ENCODE measurements at regions not wholly inside any gene's neighbourhood (a gene's known extent, or its start where the extent isn't known, plus 50 kb on each side); places are given as distances from the start of the nearest gene placed in this dataset.

DNA sequence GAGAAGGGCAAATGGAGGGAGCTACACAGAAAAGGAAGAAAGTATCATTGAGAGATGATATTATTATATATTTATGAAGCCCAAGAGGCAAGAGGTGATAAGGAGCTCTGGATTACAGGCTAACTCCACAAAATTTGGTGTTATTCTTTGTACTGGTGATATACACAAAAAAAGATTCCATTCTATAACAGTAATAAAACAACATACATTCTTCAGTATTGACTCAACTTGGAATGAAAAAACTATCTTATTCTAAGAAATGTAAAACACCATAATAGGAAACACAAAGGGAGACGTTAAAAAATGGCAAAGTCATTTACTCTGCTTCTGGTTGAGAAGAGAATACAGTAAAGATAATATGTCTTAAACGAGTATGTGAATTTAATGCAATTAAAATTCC lies 99.4 kb downstream of the TEX35 start:
- Histone ChIP-seq H3K79me2 (ENCODE audit: low read depth) (no peaks in the 10 kb centered on the region), H3K4me1 (no peaks in the 10 kb centered on the region), H4K20me1 (ENCODE audit: low read depth) (no peaks in the 10 kb centered on the region), H3K4me2 (no peak overlapping the region), H3K27ac (no peak overlapping the region), H3K9ac (no peak overlapping the region), H3K36me3 (no peaks in the 10 kb centered on the region), H3K4me3 (no peak overlapping the region), H3F3A (ENCODE audit: low read depth) (no peaks in the 10 kb centered on the region), H3K27me3 (no peaks in the 10 kb centered on the region), H3K9me3 (ENCODE audit: low read depth) (no peaks in the 10 kb centered on the region), H2AFZ (replicated peaks) (no peak overlapping the region)
- Mint-ChIP-seq H3K9me3 (peaks cover 5% of the 10 kb centered on the region), H3K27ac (no peak overlapping the region), H3K4me3 (no peak overlapping the region), H3K4me1 (peaks cover 2% of the 10 kb centered on the region), H3K36me3 (peaks cover 2% of the 10 kb centered on the region), H3K27me3 (ENCODE audit: insufficient read depth, low read depth) (peaks cover 2% of the 10 kb centered on the region)
- no peak for DNase-seq (ENCODE audit: low spot score)
- TF ChIP-seq EZH2phosphoT487 (IDR thresholded peaks at IDR 0.05) (no peak), EZH2 (IDR thresholded peaks at IDR 0.05) (no peak)
- TF ChIP-seq, protein P1, sequence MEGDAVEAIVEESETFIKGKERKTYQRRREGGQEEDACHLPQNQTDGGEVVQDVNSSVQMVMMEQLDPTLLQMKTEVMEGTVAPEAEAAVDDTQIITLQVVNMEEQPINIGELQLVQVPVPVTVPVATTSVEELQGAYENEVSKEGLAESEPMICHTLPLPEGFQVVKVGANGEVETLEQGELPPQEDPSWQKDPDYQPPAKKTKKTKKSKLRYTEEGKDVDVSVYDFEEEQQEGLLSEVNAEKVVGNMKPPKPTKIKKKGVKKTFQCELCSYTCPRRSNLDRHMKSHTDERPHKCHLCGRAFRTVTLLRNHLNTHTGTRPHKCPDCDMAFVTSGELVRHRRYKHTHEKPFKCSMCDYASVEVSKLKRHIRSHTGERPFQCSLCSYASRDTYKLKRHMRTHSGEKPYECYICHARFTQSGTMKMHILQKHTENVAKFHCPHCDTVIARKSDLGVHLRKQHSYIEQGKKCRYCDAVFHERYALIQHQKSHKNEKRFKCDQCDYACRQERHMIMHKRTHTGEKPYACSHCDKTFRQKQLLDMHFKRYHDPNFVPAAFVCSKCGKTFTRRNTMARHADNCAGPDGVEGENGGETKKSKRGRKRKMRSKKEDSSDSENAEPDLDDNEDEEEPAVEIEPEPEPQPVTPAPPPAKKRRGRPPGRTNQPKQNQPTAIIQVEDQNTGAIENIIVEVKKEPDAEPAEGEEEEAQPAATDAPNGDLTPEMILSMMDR (IDR thresholded peaks at IDR 0.05): no peak

DNA sequence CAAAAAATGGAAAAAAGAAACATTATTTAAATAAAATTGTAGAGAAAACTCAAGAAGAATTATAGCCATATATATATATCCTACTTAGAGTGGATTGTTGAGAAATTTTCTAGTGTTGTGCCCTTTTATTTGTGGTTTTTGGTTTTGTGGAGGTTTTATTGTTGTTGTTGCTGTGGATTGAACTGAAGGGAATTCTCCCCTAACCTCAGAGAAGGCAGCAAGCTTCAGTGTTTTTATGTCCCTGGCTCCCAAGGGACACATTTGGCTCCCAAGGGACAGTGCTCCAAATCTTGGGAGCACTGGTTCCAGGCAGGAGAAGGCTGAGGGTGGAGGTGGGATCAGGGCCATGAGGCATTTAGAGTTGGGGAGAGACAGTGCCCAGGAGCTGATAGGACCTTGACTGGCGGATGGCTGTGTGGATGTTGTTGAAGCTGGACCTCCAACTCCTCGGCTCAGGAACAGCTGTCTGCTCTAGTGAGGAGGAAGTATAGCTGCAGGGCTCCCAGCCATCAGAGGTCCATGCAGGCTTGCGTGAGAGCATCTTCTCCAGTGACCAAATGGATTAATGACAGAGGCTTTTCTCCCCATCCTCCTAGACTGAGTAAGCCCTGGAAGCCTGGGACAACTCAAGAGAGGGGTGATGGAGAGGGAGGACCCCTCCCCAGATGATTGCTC lies 100.5 kb downstream of the TEX35 start:
- Histone ChIP-seq H3K79me2 (ENCODE audit: low read depth) (no peaks in the 10 kb centered on the region), H3K27me3 (no peaks in the 10 kb centered on the region), H2AFZ (replicated peaks) (no peak overlapping the region), H4K20me1 (ENCODE audit: low read depth) (no peaks in the 10 kb centered on the region), H3K4me1 (no peaks in the 10 kb centered on the region), H3K27ac (no peak overlapping the region), H3F3A (ENCODE audit: low read depth) (no peaks in the 10 kb centered on the region), H3K9me3 (ENCODE audit: low read depth) (no peaks in the 10 kb centered on the region), H3K4me3 (no peak overlapping the region), H3K4me2 (no peak overlapping the region), H3K36me3 (no peaks in the 10 kb centered on the region), H3K9ac (no peak overlapping the region)
- no peak for TF ChIP-seq EZH2 (IDR thresholded peaks at IDR 0.05)
- TF ChIP-seq, protein P1 (IDR thresholded peaks at IDR 0.05): no peak
- TF ChIP-seq EZH2phosphoT487 (IDR thresholded peaks at IDR 0.05): no peak
- H3K27ac Mint-ChIP-seq: no peak overlapping the region
- peaks cover 2% of the 10 kb centered on the region for H3K36me3 Mint-ChIP-seq
- H3K9me3 Mint-ChIP-seq: peaks cover 10% of the 10 kb centered on the region
- DNase-seq (ENCODE audit: low spot score): no peak
- no peak overlapping the region for H3K4me3 Mint-ChIP-seq
- H3K4me1 Mint-ChIP-seq: peaks cover 2% of the 10 kb centered on the region
- H3K27me3 Mint-ChIP-seq (ENCODE audit: insufficient read depth, low read depth): peaks cover 2% of the 10 kb centered on the region

- no peaks in the 10 kb centered on the region for H3K36me3 ChIP-seq
- Mint-ChIP-seq H3K27ac (no peak overlapping the region), H3K27me3 (ENCODE audit: insufficient read depth, low read depth) (peaks cover 2% of the 10 kb centered on the region), H3K9me3 (peaks cover 10% of the 10 kb centered on the region), H3K36me3 (peaks cover 2% of the 10 kb centered on the region), H3K4me3 (no peak overlapping the region), H3K4me1 (peaks cover 2% of the 10 kb centered on the region)
- no peak overlapping the region for H3K4me3 ChIP-seq
- no peaks in the 10 kb centered on the region for H4K20me1 ChIP-seq (ENCODE audit: low read depth)
- H3K79me2 ChIP-seq (ENCODE audit: low read depth): no peaks in the 10 kb centered on the region
- H2AFZ ChIP-seq (replicated peaks): peak overlapping the region; percentile 1
- DNase-seq (ENCODE audit: low spot score): no peak
- H3K9ac ChIP-seq: no peak overlapping the region
- no peak overlapping the region for H3K4me2 ChIP-seq
- H3K4me1 ChIP-seq: no peaks in the 10 kb centered on the region
- no peak for TF ChIP-seq EZH2 (IDR thresholded peaks at IDR 0.05)
- TF ChIP-seq EZH2phosphoT487 (IDR thresholded peaks at IDR 0.05): no peak
- TF ChIP-seq, protein P1 (IDR thresholded peaks at IDR 0.05): no peak
- no peaks in the 10 kb centered on the region for H3F3A ChIP-seq (ENCODE audit: low read depth)
- no peak overlapping the region for H3K27ac ChIP-seq
- no peaks in the 10 kb centered on the region for H3K9me3 ChIP-seq (ENCODE audit: low read depth)
- H3K27me3 ChIP-seq: no peaks in the 10 kb centered on the region
Measured at GRCh38 chr1:178614286-178614685, 101.4 kb downstream of the TEX35 start.
